ENCODE measurements at regions not wholly inside any gene's neighbourhood (a gene's known extent, or its start where the extent isn't known, plus 50 kb on each side); places are given as distances from the start of the nearest gene placed in this dataset.
"Not testable (repeated sequence)": the region's sequence is repeated elsewhere in the genome, so short reads cannot be mapped to it uniquely, and the experiment has no call there.

DNA sequence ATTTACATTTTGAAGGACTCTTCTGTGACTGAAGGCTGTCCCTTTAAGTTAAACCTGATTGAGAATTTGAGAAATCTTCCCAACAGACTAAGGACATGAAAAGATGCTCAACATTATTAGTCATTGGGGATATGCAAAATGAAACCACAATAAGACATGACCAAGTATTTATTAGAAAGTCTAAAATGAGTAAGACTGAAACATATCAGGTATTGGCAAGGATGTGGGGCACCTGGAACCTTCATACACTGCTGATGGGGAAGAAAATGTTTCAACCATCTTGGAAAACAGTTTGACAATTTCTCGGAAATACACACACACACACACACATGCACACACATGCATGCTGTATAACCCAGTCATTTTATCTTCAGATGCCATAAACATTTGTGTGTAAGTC lies 132.1 kb upstream of the CDK6 start:
- no peak for DNase-seq

DNA sequence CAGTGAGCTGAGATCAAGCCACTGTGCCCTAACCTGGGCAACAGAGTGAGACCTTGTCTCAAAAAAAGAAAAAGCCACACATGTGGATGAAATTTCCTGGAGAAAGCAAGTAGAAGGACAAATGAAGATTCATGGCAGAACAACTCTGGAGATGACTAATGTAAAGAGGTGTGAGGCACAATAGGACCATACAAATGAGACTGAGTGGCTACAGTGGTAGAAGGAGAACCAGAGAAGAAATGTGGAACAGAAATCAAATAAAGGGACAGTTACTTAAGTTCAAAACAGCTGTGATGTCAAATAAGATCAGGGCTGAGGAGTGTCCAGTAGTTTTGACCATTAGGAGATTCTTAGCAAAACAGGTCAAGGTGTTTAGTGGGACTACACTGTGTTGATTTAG lies 130.9 kb upstream of the CDK6 start:
- DNase-seq = no peak

DNA sequence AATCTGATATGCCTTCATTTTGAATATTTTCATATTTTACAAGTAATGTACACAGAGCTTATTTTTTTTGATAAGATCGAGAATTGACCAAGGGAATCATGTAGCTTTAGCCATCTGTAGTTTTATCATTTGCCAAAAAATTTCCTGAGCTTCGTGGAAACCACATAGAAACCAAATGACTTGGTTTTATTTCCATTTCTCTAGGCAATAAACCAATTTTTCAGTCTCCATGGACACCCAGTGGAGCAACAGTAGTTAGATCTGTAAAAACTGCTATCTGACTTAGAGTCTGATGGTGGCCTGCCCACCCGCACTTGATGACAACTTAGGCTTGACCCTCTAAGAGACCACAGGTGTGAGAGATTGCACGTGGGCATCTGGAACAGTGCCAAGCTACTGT lies 127.8 kb upstream of the CDK6 start:
- no peak for DNase-seq

DNA sequence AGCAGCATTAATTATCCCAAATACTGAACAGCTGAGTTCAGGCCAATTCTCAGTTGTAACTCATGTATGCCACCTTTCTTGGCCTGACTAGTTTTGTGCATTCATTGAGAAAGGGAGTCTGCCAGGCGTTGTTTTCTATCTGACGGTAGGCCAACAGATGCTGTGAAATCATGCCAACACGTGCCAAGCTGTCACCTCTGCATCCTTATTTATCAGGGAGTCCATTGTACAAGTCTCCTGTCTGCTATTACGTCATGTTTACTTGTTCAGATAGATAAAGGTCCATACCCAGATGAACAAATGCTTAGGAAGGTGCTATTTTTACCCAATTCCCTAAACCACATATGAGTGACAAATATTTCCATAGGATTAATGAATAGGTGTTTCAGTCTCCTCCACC lies 127.2 kb upstream of the CDK6 start:
- no peak for DNase-seq

DNA sequence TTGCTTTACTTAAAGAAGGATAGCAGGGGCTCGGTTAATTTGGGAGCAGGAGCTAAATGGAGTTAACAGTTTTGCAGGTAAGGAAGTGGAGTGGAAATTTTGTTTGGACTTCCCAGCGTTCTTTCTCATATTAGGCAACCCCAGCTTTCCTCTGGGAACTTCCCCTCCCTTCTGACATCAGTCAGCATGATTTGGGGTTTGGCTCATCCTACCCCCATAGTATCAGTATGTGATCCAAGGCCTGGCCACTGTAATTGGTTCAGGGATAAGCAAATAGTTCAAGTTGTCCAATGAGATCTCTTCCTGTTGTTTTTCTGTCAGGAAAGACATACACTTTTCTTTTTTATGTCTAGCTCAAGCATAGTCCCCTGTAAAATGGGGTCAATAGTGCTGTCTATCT lies 125.6 kb upstream of the CDK6 start:
- no peak for DNase-seq

DNA sequence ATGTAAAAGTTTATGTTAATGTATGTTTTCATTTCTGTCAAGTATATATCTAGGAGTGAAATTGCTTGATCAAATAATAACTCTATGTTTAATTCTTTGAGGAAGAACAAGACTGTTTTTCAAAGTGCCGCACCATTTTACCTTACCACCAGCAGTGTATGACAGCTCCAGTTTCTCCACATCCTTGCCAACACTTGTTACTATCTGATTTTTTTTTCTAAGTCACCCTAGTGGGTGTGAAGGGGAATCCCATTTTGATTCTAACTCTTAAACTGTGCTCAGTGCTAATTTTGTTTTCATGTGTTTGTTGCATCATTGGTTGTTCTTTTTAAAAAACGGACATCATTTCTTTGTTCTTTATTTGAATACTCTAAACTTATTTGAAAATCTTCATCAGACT lies 120.2 kb upstream of the CDK6 start:
- DNase-seq = no peak

DNA sequence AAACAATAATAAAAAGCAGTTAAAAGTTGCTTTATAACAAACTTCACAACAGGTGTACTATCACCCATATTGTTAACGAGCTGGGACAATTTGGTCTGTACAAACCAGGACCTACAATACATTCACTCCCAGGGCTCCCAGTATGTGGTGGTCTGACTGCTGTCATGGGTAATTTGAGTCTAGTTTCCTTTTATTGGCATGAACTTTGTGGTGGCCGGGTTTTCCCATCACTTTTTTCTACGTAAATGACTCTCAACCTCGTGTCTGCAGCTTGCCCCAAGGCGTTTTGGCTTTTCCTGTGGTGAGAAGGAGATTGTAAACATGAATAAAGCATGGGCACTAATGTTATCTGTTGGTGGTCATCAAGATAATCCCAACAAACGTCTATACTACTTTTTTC lies 118.7 kb upstream of the CDK6 start:
- no peak for DNase-seq

DNA sequence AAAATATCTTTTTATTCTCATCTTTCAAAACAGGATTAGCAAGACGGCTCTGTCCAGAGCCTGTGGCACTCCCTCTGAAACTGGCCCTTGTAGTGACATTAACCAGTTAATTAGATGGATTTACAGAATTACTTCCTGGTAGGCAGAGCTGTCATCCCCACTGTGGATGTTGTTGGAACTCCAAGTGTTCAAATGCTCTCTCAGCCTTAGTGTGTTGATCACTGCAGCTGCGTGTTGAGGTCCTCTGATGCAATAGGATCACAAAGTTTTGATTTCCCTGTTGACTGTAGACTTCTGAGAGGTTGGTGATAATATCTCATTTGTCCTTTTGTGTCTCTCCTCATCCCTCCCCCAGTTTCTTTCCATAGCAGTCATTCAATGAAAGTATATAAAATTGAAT lies 117.3 kb upstream of the CDK6 start:
- DNase-seq = no peak

DNA sequence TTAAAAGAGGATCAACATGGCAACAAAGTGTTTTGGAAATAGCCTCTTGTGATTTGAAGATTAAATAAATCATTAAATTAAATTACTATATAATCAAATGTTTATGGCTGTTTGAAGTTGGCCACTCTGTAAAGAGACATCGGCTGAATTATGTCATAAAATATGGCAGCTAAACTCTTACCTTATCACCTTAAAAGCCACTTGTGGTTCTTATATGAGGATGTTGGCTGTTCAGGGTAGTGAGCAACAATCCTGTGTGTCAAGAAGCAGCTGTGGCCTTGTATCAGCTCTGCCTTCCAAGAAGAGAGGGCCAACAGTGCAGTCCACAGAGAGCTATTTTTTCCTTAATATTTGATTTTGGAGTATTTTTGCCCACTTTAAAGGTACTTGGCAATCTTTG lies 113.4 kb upstream of the CDK6 start:
- DNase-seq = no peak

DNA sequence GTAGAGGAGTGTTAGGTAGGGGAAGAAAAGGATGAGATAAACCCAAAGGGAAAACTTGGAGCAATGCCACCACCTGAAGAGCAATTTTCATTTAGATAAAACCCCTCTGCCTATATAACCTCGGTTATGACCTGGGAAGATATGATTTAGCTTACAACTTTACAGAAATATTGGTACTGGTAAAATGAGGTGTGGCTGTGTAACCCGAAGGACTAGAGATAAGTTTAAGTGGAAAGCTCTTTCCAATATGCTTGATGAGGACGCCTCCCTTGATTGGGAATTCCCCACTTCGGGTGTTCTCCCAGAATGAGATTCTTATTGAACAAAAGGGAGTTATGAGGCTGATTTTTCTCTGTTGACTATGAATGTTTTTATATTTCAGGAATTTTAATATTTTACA lies 109.5 kb upstream of the CDK6 start:
- no peak for DNase-seq

DNA sequence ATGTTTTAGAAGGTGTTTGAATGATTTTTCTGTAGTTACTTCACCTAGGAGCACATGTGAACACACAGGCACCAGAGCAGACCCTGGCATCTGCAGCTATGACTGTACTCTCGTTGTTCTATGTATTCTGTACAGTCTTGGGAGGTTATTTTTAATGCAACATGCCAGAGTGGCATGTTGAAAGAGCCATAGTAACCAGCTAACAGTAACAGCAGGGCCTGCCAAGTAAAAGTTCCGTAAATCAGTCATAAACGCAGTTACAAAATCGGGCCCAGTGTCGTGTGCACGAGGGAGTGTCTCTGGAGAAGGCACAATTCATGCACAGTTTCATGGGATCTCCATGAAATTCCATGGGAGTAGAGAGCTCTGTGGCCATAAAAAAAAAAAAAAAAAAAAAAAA lies 108.3 kb upstream of the CDK6 start:
- DNase-seq = no peak

DNA sequence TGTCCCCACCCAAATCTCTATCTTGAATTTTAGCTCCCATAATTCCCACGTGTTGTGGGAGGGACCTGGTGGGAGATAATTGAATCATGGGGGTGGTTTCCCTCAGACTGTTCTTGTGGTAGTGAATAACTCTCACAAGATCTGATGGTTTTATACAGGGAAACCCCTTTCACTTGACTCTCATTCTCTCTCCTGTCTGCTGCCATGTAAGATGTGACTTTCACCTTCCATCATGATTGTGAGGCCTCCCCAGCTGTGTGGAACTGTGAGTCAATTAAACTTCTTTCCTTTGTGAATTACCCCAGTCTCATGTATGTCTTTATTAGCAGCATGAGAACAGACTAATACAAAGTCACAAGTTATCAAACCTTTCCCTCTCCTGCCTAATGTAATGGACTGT lies 106.3 kb upstream of the CDK6 start:
- not testable (repeated sequence) for DNase-seq

DNA sequence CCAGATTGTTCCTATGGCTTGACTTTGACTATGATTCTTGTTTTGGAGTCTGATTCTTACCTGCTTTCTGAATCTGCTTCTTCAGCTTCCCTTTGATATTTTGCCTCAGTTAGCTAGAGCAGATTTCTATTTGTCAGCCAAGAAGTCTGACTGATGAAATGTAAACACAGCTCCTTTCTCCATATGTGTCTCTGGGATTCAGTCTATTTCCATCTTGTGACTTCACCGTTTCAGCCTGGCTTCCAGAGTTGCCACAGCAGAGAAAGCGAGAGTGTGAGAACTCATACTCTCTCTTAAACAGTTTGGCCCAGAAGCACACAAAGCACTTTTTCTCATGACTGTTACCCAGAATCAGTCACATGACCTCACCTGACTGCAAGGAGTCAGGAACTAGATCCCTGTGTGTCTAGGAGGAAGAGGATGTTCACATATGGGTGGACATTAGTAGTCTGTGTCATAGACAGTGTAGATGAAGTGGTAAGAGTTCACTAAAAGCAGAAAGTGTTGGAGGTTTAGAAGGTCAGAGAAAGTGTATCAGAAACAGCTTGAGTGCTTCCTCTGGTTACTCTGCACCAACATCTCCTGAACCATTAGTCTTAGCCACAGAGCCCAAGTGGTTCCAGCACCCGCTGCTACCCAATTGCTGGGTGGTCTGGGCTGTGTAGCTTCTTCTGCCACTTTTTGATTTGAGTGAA lies 103.4 kb upstream of the CDK6 start:
- no peak for DNase-seq

DNA sequence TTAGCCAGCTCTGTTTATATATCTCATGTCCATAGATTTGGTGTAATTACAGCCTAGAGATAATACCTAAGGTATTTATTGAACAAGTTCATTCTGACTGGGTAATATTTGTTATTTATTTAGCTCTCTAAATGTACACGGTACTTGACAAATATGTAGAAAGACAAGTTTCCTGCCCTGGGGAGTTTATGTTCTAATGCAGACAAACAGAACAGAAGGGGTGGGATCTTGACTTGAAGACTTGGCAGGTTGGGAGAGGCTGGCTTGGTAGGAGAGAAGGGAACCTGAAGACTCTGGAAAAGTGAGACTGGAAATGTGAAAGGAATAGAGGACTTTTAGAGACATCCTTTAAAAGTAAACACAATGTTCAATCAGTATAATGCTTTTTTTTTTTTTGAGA lies 97.7 kb upstream of the CDK6 start:
- no peak for DNase-seq

DNA sequence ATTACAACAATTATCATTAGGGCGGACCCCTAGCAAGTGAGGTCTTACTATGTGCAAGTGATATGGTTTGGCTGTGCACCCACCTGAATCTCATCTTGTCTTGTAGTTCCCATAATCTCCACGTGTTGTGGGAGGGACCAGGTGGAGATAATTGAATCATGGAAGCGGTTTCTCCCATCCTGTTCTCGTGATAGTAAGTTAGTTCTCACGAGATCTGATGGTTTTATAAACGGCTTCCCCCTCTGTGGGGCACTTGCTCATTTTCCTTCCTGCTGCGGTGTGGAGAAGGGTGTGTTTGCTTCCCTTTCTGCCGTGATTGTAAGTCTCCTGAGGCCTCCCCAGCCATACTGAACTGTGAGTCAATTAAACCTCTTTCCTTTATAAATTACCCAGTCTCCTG lies 96.1 kb upstream of the CDK6 start:
- no peak for DNase-seq

DNA sequence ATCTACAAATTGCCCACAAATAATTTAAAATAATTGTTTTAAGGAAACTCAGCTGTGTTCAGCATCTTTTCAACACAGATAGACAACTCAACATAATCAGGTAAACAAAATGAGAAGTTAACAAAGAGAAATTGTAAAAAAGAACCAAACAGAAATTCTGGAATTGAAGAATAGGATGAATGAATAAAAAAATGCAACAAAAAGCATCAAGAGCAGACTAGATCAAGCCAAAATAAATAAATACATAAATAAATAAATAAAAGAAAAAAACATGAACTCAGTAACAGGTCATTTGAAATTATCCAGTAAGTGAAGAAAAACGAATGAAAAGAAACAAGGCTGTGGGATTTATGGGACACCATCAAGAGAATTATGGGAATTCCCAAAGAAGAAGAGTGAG lies 94.0 kb upstream of the CDK6 start:
- no peak for DNase-seq

DNA sequence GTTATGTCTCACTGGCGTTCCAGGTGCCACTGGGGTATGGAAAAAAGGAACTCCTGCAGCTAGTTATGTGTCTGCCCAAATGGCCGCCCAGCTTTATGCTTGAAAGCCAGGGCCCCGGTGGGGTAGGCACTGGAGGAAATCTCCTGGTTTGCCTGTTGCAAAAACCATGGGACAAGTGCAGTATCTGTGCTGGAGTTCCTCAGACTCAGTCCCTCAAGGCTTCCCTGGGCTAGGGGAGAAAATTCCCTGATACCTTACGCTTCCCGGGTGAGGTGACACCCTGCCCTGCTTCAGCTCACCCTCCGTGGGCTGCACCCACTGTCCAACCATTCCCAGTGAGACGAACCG lies 90.3 kb upstream of the CDK6 start:
- no peak for DNase-seq

DNA sequence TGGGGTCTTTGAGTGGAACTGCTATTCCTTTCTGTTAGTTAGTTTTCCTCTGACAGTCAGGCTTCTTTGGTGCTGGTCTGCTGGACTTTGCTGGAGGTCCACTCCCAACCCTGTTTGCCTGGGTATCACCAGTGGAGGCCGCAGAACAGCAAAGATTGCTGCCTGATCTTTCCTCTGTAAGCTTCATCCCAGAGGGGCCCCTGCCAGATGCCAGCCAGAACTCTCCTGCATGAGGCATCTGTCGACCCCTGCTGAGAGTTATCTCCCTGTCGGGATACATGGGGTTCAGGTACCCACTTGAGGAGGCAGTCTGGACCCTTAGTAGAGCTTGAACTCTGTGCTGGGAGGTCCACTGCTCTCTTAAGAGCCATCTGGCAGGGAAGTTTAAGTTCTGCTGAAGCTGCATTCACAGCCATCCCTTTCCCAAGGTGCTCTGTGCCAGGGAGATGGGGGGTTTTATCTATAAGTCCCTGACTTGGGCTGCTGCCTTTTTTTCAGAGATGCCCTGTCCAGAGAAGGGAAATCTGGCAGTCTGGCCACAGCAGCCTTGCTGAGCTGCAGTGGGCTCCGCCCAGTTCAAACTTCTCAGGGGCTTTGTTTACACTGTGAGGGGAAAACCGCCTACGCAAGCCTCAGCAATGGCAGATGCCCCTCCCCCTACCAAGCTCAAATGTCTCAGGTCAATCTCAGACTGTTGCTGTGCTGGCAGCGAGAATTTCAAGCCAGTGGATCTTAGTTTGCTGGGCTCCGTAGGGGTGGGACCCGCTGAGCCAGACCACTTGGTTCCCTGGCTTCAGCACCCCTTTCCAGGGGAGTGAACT lies 89.7 kb upstream of the CDK6 start:
- DNase-seq = no peak

DNA sequence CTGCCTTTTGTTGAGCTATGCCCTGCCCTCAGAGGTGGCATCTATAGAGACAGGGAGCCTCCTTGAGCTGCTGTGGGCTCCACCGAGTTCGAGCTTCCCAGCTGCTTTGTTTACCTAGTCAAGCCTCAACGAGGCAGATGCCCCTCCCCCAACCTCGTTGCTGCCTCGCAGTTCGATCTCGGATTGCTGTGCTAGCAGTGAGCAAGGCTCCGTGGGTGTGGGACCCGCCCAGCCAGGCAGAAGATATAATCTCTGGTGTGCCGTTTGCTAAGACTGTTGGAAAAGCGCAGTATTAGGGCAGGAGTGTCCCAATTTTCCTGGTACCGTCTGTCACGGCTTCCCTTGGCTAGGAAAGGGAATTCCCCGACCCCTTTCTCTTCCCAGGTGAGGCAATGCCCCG lies 88.4 kb upstream of the CDK6 start:
- DNase-seq = no peak

DNA sequence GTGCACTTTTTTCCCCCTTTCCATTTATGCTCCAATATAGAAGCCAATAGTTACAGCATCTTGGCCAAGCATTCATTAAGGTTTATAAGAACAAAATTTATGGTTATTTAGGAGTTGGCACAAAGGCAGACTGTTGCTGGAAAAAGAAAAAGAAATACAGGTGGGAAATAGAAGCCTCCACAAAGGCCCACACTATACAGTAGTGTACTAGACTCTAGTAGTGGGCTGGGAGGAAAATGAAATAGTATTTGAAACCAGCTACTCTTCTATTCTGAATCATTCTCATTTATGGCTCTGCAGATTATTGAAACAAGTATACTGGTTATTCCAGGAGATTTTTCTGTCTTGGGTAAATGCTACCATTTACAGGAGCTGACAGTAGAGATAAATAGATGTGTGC lies 80.9 kb upstream of the CDK6 start:
- no peak for DNase-seq

DNA sequence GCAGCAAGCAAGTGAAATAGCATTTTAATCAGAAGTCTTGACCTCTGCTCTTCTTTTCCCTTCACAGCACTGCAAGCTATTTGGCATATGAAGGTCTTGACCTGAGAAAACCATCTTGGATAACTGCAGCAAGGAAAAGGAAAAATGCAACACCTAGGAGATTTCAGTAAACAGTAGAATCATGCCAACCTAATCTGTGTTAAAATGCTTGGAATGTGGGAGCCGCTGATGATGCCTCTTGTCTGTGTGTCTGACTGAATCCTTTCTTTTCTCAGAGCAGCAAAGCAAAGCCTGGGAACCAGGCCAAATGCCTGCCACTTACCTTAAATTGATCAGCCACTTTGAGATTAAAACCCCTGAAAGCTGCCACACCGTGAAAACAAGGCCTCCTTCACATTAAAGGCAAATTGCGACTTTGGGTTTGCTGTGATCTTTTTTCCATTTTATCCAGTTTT lies 80.4 kb upstream of the CDK6 start:
- no peak for DNase-seq

DNA sequence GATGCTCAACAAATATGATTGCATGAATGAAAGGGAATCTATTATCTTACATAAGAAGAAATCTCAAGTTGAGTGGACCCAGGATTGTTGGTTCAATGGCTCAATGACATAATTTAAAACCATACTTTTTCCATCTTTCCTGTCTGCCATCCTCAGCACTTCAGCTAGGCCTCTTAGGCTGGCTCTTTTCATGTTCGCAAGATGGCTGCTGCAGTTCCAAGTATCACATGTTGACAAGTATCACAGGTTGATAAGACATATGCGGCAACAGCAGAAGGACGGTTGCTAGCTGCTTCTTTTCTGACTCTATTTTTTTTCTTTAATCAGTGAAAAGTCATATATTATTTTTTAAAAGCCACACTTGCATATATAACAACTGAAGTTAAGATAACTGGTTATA lies 79.0 kb upstream of the CDK6 start:
- DNase-seq = no peak

DNA sequence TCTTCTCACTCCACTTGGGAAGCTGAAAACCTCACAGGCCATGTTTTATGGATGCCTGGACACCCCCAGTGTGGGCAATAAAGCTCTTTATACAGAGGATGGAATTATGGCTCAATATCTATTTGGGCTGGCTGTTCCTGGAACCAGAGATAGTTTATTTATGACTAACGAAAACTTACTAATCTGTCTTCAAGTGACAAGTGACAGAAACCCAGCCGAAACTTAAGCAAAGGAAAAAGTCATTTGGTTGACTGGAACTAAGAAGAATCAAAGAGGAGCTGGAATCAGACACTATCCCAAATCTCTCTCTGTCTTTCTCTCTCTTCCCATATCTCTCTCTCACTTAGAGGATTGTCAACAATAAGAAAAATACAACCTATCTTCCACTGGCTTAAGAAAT lies 78.3 kb upstream of the CDK6 start:
- DNase-seq = no peak

DNA sequence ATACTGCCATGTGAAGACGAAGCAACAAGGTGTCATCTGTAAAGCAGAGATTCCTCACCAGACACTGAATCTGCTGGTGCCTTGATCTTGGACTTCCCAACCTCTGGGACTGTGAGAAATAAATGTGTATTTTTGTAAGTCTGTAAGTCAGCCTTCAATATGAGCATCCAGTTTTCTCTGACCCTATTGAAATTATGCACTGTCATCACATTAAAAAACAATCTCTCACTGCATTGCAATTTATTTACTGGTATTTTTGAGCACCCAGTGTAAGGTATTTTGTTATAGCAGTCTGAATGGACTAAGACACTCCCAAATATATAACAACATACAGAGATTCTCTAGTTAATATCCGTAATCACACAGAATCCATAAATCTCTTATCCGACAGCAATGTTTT lies 77.5 kb upstream of the CDK6 start:
- no peak for DNase-seq

DNA sequence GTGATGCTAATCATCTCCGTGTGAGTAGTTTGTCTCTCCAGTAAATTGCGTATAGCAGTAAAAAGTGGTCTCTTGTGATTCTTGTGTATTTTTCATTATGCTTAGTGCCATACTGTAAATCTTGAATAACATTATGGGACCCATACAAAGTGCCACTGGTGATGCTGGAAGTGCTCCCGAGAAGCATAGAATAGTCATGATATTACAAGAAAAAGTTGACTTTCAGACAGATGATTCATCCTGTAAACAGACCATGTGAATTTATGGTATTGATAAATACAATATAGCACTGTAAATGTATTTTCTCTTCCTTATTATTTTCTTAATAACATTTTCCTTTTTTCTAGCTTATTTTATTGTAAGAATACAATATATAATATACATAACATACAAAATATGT lies 74.6 kb upstream of the CDK6 start:
- DNase-seq = no peak
